GM12878 (cell line): ENCODE measurements at regions not wholly inside any gene's neighbourhood (a gene's known extent, or its start where the extent isn't known, plus 50 kb on each side); places are given as distances from the start of the nearest gene placed in this dataset.

Experiments used
- ATAC-seq: fragments of 200-7000 bp; cut with Tn5 transposase; 3 replicates; pipeline ENCODE4 v1.9.1; 2020; ENCODE audit warnings: mild to moderate bottlenecking, moderate library complexity
- BruUV-seq: library from RNA; stranded (reverse); fragments of 400-500 nt; replicated peaks from 2 replicates; lab custom pipeline; 2021; lab: Mats Ljungman, UMichigan
- CTCF ChIA-PET: fragments of 300-600 bp; sonication (Branson Sonifier 250); formaldehyde crosslinking; extraction: SDS; loops from one replicate; lab custom pipeline; 2021; ENCODE audit warnings: inconsistent platforms; lab: Yijun Ruan, JAX
- POLR2A ChIA-PET: fragments of 350-600 bp; formaldehyde crosslinking; extraction: SDS; loops from one replicate; lab custom pipeline; 2021; ENCODE audit warnings: inconsistent platforms; lab: Charles Lee
- RAD21 ChIA-PET: fragments of 300-600 bp; sonication (Branson Sonifier 250); formaldehyde crosslinking; loops from one replicate; lab custom pipeline; 2023; ENCODE audit warnings: antibody characterized with exemption; ENCODE audit not compliant: unreplicated experiment; lab: Charles Lee
- SMC1A ChIA-PET: fragments of 300-600 bp; sonication (Branson Sonifier 250); formaldehyde crosslinking; loops from one replicate; lab custom pipeline; 2023; ENCODE audit not compliant: unreplicated experiment, uncharacterized antibody; lab: Charles Lee
- DNase-seq: peaks from one replicate; pipeline ENCODE4 v3.0.0-alpha.2; 2011; ENCODE audit warnings: low read depth, low spot score
- FAIRE-seq: peaks from 3 replicates; lab custom pipeline; 2011; peaks lifted over from hg19 to GRCh38; lab: Jason Lieb, UNC
- H2AFZ ChIP-seq: 2 replicates; pipeline ENCODE4 v1.6.0; 2011; ENCODE audit warnings: low read depth, low read length, control low read depth; ENCODE audit not compliant: control insufficient read depth
- H3K27ac ChIP-seq: 2 replicates; pipeline ENCODE4 v1.5.1; 2011; ENCODE audit warnings: control low read depth; ENCODE audit not compliant: control insufficient read depth, insufficient read depth
- H3K27me3 ChIP-seq, 2 experiments: replicated peaks in 1 of 2; 2 replicates each; pipeline versions ENCODE4 v1.6.0 to v1.6.1; 2011; ENCODE audit warnings: low read length in 1 of 2; ENCODE audit not compliant: control insufficient read depth in 2 of 2, insufficient read depth in 2 of 2
- H3K36me3 ChIP-seq, 2 experiments: 2 replicates each; pipeline ENCODE4 v1.5.1; 2011; ENCODE audit warnings: low read length in 1 of 2; ENCODE audit not compliant: control insufficient read depth in 2 of 2, insufficient read depth in 2 of 2
- H3K4me1 ChIP-seq: 2 replicates; pipeline ENCODE4 v1.6.1; 2011; ENCODE audit warnings: mild to moderate bottlenecking, low read length, moderate library complexity, mixed read lengths; ENCODE audit not compliant: control insufficient read depth, insufficient read depth
- H3K4me2 ChIP-seq: 2 replicates; pipeline ENCODE4 v1.6.0; 2011; ENCODE audit warnings: control low read depth; ENCODE audit not compliant: control insufficient read depth, insufficient read depth
- H3K4me3 ChIP-seq: fragments of 200-600 bp; sonication (generic); 2 replicates; pipeline ENCODE4 v1.5.1; 2016
- H3K79me2 ChIP-seq: 2 replicates; pipeline ENCODE4 v1.6.0; 2011; ENCODE audit warnings: low read length; ENCODE audit not compliant: control insufficient read depth, insufficient read depth
- H3K9ac ChIP-seq: 2 replicates; pipeline ENCODE4 v1.8.0; 2011; ENCODE audit warnings: low read length, control low read depth, mixed read lengths; ENCODE audit not compliant: control insufficient read depth, insufficient read depth
- H3K9me3 ChIP-seq: replicated peaks from 3 replicates; pipeline ENCODE4 v1.5.1; 2011; ENCODE audit warnings: mild to moderate bottlenecking, low read length; ENCODE audit not compliant: control insufficient read depth, insufficient read depth
- H4K20me1 ChIP-seq: 2 replicates; pipeline ENCODE4 v1.6.0; 2011; ENCODE audit not compliant: control insufficient read depth, insufficient read depth
- ASH2L ChIP-seq: fragments of 300-600, 200-600 bp; sonication (generic); IDR thresholded peaks from 2 replicates; pipeline ENCODE4 v1.6.1; 2017; ENCODE audit warnings: low read depth, mild to moderate bottlenecking, borderline replicate concordance
- E2F4 ChIP-seq: IDR thresholded peaks from 2 replicates; pipeline ENCODE4 v1.6.1; 2012; ENCODE audit warnings: low read depth, low read length, improper control_type of control experiment
- EP300 ChIP-seq, 2 experiments: fragments of 150-350 bp in 1 of 2; IDR thresholded peaks; 2 replicates each; pipeline ENCODE4 v1.6.1; 2011 to 2012; ENCODE audit warnings: low read depth in 2 of 2, low read length in 2 of 2, borderline replicate concordance in 1 of 2, improper control_type of control experiment in 1 of 2, inconsistent platforms in 1 of 2; ENCODE audit not compliant: control insufficient read depth in 1 of 2
- HDGF ChIP-seq: fragments of 450-650 bp; IDR thresholded peaks from 2 replicates; pipeline ENCODE4 v1.6.1; 2016; ENCODE audit warnings: antibody characterized with exemption
- IKZF1 ChIP-seq: fragments of 450-650 bp; conservative IDR thresholded peaks from 2 replicates; pipeline ENCODE4 v1.6.1; 2017; ENCODE audit warnings: antibody characterized with exemption, mild to moderate bottlenecking
- IKZF2 ChIP-seq, 2 experiments: fragments of 450-650 bp; IDR thresholded peaks; 2 replicates each; pipeline ENCODE4 v1.6.1; 2017; ENCODE audit warnings: mild to moderate bottlenecking in 2 of 2, moderate library complexity in 2 of 2
- MTA2 ChIP-seq: fragments of 450-650 bp; IDR thresholded peaks from 2 replicates; pipeline ENCODE4 v1.6.1; 2016; ENCODE audit warnings: low read depth, mild to moderate bottlenecking, moderate library complexity
- MYB ChIP-seq: fragments of 150-350 bp; IDR thresholded peaks from 2 replicates; pipeline ENCODE4 v1.6.1; 2014; ENCODE audit warnings: mild to moderate bottlenecking, low read depth, low read length, borderline replicate concordance
- NFIC ChIP-seq: IDR thresholded peaks from 2 replicates; pipeline ENCODE4 v1.6.1; 2012; ENCODE audit warnings: low read depth, mild to moderate bottlenecking, inconsistent platforms, low read length, moderate library complexity
- PAX5 ChIP-seq: IDR thresholded peaks from 2 replicates; pipeline ENCODE4 v1.6.1; 2011; ENCODE audit warnings: low read depth, low read length, borderline replicate concordance
- SMAD1 ChIP-seq: fragments of 450-650 bp; IDR thresholded peaks from 2 replicates; pipeline ENCODE4 v1.6.1; 2018; ENCODE audit warnings: mild to moderate bottlenecking, low read depth; ENCODE audit not compliant: partially characterized antibody
- SMARCA5 ChIP-seq: fragments of 450-650 bp; IDR thresholded peaks from 2 replicates; pipeline ENCODE4 v1.6.1; 2017; ENCODE audit warnings: mild to moderate bottlenecking
- WGBS: methylation state at CpG from one replicate; pipeline ENCODE4 v1.1.6; 2016; ENCODE audit warnings: low lambda C conversion rate; ENCODE audit not compliant: insufficient replicate concordance, insufficient coverage; ENCODE audit errors: missing lambda C conversion rate; 5-methylcytosine and 5-hydroxymethylcytosine counted together
- in situ Hi-C: fragments of 300-500 bp; cut with MboI; formaldehyde crosslinking; loops from 9 replicates; pipeline ENCODE4 v1.14.3; 2018; ENCODE audit warnings: mixed read lengths
- intact Hi-C: fragments of 100-400 bp; cut with micrococcal nuclease; formaldehyde crosslinking; loops from one replicate; pipeline ENCODE4 v1.14.2; 2022; ENCODE audit not compliant: unreplicated experiment
- TF ChIP-seq, protein P1 (sequence below): fragments of 450-650 bp; formaldehyde crosslinking; IDR thresholded peaks from 2 replicates; pipeline ENCODE4 v1.4.0; 2020; ENCODE audit warnings: mild to moderate bottlenecking, moderate library complexity

DNA sequence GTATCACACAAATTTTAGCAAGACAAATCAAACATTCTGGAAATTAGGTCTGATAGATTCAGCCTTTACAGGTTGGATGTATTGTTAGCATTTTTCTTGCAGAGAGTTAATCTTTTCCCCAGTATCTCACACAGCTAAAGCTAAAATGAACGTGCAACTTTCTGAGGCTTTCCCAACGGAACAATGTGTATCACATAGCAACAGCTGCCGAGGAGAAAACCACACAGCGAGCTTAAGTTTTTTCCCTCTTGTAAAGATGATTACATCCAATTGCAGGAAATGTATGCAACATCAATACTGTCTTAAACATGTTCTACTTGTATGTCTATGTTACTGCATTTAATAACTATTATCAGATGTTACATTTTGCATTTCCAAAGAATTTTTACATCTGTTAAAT is 182.2 kb downstream of the CCDC59 start:
- no peaks in the 10 kb centered on the region for H3K27me3 ChIP-seq
- FAIRE-seq: no peak
- no peak overlapping the region for H3K4me2 ChIP-seq
- H3K79me2 ChIP-seq: no peaks in the 10 kb centered on the region
- CTCF ChIA-PET: interaction anchor here (1.2 to 1.8 kb wide), 2 partner anchors 15 to 532 kb away, joined by 3 to 10 read pairs; no protein-coding TSS in a partner anchor
- H3K9me3 ChIP-seq: no peaks in the 10 kb centered on the region
- DNase-seq: no peak
- no peak for TF ChIP-seq NFIC
- no peak for TF ChIP-seq EP300 (IDR thresholded peaks at IDR 0.05; ENCODE audit: borderline replicate concordance in 1 of 2, control insufficient read depth in 1 of 2, low read depth in 2 of 2, low read length in 2 of 2)
- TF ChIP-seq, all 136 proteins: peak for 0
- 9% methylated on average over 4 of the region's 4 CpGs for WGBS
- Histone ChIP-seq H3K36me3 (no peaks in the 10 kb centered on the region), H3K4me1 (no peaks in the 10 kb centered on the region), H3K9ac (no peak overlapping the region), H2AFZ (no peak overlapping the region), H4K20me1 (no peaks in the 10 kb centered on the region), H3K4me3 (no peak overlapping the region), H3K27ac (no peak overlapping the region)
- RAD21 ChIA-PET: no interaction called here
- SMC1A ChIA-PET: interaction anchor here (1.6 kb wide), 1 partner anchor 69 kb away, joined by 3 read pairs; no protein-coding TSS in a partner anchor
- intact Hi-C loops (no loop called here), in situ Hi-C loops (no loop called here)
- POLR2A ChIA-PET: no interaction called here
- no peak for ATAC-seq
- no TSS peak for BruUV-seq

- ChIA-PET RAD21 (interaction anchor here (1.0 to 1.5 kb wide), 3 partner anchors 295 to 563 kb away, joined by 3 to 4 read pairs (median 4); no protein-coding TSS in a partner anchor), POLR2A (no interaction called here), SMC1A (interaction anchor here (0.7 kb wide), 1 partner anchor 531 kb away, joined by 3 read pairs; no protein-coding TSS in a partner anchor), CTCF (interaction anchor here (1.1 to 1.3 kb wide), 3 partner anchors 182 to 530 kb away, joined by 3 to 5 read pairs (median 3); no protein-coding TSS in a partner anchor)
- BruUV-seq: no TSS peak
- no peak overlapping the region for H2AFZ ChIP-seq
- H3K27me3 ChIP-seq: no peaks in the 10 kb centered on the region
- DNase-seq: no peak
- no peaks in the 10 kb centered on the region for H3K79me2 ChIP-seq
- ATAC-seq: peak; percentile 25; the same call in 2 of the 3 replicates
- in situ Hi-C loops (no loop called here), intact Hi-C loops (no loop called here)
- H3K9me3 ChIP-seq: no peaks in the 10 kb centered on the region
- WGBS: 15% methylated on average over 2 of the region's 2 CpGs
- no peak overlapping the region for H3K9ac ChIP-seq
- no peak for FAIRE-seq
- no peaks in the 10 kb centered on the region for H4K20me1 ChIP-seq
- no peak overlapping the region for H3K27ac ChIP-seq
- H3K4me1 ChIP-seq: no peaks in the 10 kb centered on the region
- no peak overlapping the region for H3K4me3 ChIP-seq
- H3K36me3 ChIP-seq: no peaks in the 10 kb centered on the region
- no peak overlapping the region for H3K4me2 ChIP-seq
- TF ChIP-seq SMARCA5 (no peak), ASH2L (no peak), E2F4 (no peak), MTA2 (no peak), MYB (no peak), HDGF (no peak), SMAD1 (no peak), IKZF2 (IDR thresholded peaks at IDR 0.05) (no peak), PAX5 (no peak), IKZF1 (no peak)
- TF ChIP-seq, protein P1, sequence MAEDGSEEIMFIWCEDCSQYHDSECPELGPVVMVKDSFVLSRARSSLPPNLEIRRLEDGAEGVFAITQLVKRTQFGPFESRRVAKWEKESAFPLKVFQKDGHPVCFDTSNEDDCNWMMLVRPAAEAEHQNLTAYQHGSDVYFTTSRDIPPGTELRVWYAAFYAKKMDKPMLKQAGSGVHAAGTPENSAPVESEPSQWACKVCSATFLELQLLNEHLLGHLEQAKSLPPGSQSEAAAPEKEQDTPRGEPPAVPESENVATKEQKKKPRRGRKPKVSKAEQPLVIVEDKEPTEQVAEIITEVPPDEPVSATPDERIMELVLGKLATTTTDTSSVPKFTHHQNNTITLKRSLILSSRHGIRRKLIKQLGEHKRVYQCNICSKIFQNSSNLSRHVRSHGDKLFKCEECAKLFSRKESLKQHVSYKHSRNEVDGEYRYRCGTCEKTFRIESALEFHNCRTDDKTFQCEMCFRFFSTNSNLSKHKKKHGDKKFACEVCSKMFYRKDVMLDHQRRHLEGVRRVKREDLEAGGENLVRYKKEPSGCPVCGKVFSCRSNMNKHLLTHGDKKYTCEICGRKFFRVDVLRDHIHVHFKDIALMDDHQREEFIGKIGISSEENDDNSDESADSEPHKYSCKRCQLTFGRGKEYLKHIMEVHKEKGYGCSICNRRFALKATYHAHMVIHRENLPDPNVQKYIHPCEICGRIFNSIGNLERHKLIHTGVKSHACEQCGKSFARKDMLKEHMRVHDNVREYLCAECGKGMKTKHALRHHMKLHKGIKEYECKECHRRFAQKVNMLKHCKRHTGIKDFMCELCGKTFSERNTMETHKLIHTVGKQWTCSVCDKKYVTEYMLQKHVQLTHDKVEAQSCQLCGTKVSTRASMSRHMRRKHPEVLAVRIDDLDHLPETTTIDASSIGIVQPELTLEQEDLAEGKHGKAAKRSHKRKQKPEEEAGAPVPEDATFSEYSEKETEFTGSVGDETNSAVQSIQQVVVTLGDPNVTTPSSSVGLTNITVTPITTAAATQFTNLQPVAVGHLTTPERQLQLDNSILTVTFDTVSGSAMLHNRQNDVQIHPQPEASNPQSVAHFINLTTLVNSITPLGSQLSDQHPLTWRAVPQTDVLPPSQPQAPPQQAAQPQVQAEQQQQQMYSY: no peak
Observed at GRCh38 chr12:82174936-82175335, 183.3 kb downstream of the CCDC59 start.
